ENCODE measurements at regions not wholly inside any gene's neighbourhood (a gene's known extent, or its start where the extent isn't known, plus 50 kb on each side); places are given as distances from the start of the nearest gene placed in this dataset.

DNA sequence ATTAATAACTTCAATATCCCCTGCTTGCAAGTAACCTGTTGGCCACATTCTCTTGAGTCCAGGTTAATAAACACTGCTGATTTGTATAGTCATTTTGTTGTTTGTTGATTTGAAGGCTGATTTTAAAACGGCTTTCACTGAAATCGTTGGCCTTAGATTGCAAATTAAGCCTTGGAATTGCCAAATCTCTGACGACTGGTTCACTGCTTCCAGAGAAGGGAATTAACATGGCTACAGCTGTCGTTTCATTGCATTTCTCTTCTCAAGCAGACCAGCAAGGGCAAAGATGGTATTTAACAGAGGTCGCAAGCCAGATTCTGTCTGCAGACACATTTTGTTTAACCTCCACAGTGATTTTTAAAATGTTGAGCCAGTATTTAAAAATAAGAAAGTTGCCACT is 470.9 kb downstream of the TFAP2A start:
- Histone ChIP-seq H3K4me3 (ENCODE audit: low read length) (no peak overlapping the region), H3K4me1 (ENCODE audit: control insufficient read depth, insufficient read depth, low read length) (no peaks in the 10 kb centered on the region), H3K36me3 (ENCODE audit: control insufficient read depth, insufficient read depth, low read length) (no peaks in the 10 kb centered on the region), H3K9me3 (ENCODE audit: control insufficient read depth, low read depth, low read length) (peaks cover 5% of the 10 kb centered on the region), H3K27me3 (ENCODE audit: control insufficient read depth, insufficient read depth, low read length) (no peaks in the 10 kb centered on the region), H3K27ac (ENCODE audit: low read length) (no peak overlapping the region)
- DNase-seq: no peak
- 73% methylated on average over 2 of the region's 5 CpGs for WGBS (ENCODE audit: insufficient coverage, low lambda C conversion rate)

DNA sequence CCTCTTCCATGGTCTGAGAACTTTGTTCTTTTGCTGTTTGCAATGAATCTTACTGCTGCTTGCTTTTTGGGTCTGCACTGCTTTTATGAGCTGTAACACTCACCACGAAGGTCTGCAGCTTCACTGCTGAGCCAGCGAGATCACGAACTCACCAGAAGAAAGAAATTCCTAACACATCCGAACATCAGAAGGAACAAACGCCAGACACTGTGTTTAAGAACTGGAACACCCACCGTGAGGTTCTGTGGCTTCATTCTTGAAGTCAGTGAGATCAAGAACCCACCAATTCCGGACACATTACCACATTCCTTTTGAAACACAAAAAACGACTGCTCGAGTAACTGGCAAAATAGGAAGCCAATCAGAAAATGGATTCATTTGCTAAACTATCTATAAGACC is 471.8 kb downstream of the TFAP2A start:
- Histone ChIP-seq H3K27me3 (ENCODE audit: control insufficient read depth, insufficient read depth, low read length) (no peaks in the 10 kb centered on the region), H3K4me3 (ENCODE audit: low read length) (no peak overlapping the region), H3K9me3 (ENCODE audit: control insufficient read depth, low read depth, low read length) (peaks cover 5% of the 10 kb centered on the region), H3K4me1 (ENCODE audit: control insufficient read depth, insufficient read depth, low read length) (no peaks in the 10 kb centered on the region), H3K27ac (ENCODE audit: low read length) (no peak overlapping the region), H3K36me3 (ENCODE audit: control insufficient read depth, insufficient read depth, low read length) (no peaks in the 10 kb centered on the region)
- no peak for DNase-seq
- no CpG with 5 or more reads among the region's 9 CpGs for WGBS (ENCODE audit: insufficient coverage, low lambda C conversion rate)

DNA sequence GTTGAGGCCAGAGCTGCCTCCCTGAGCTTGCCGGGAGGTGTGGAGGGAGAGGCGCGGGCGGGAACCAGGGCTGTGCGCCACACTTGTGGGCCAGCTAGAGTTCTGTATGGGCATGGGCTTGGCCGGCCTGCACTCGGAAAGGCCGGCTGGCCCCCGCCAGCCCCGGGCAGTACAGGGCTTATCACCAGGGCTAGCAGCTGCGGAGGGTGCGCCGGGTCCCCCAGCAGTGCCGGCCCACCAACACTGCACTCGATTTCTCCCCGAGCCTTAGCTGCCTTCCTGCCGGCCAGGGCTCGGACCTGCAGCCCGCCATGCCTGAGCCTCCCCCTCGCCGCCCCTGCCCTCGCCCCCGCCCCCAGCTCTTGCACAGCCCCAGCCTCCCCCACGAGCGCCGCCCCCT is 472.7 kb downstream of the TFAP2A start:
- no CpG with 5 or more reads among the region's 26 CpGs for WGBS (ENCODE audit: insufficient coverage, low lambda C conversion rate)
- DNase-seq: no peak
- Histone ChIP-seq H3K27ac (ENCODE audit: low read length) (no peak overlapping the region), H3K4me1 (ENCODE audit: control insufficient read depth, insufficient read depth, low read length) (no peaks in the 10 kb centered on the region), H3K27me3 (ENCODE audit: control insufficient read depth, insufficient read depth, low read length) (no peaks in the 10 kb centered on the region), H3K9me3 (ENCODE audit: control insufficient read depth, low read depth, low read length) (peaks cover 5% of the 10 kb centered on the region), H3K4me3 (ENCODE audit: low read length) (no peak overlapping the region), H3K36me3 (ENCODE audit: control insufficient read depth, insufficient read depth, low read length) (no peaks in the 10 kb centered on the region)

- H3K36me3 ChIP-seq (ENCODE audit: control insufficient read depth, insufficient read depth, low read length): no peaks in the 10 kb centered on the region
Measured at GRCh38 chr6:9938801-9939200, 476.1 kb downstream of the TFAP2A start.

DNA sequence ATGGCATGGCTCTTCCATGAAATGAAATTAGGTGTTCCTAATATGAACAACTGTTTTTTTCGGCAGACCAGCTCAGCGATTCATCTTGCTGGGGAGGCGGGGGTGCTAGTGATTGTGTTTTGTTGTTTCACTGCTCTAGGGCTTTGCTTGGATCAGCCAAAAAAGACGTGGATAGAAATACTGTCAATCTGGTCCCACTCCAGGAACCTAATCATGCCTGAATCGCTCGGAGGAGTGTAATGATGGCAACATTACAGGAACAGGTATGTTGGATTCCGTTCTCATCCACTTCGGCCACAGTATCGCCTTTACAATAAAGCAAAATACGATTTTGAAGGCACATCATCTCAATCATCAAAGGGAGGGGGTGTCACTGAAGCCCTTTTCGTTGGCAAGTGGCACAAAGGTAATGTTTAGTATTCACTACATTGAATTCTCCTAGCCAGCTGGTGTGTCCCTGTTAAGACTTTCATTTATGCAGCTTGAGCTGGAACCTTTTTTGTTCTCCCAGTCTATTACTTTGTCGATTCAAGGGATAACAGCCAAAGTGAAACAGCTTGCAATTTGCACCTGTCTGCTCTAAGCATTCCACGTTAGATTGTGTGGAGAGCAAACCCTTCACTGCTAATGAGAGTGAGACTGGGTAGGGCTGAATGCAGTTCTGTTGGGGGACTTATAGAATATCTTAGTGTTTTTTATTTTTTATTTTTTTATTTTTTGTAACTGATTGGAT is 477.7 kb downstream of the TFAP2A start:
- no peaks in the 10 kb centered on the region for H3K36me3 ChIP-seq (ENCODE audit: control insufficient read depth, insufficient read depth, low read length)
- peaks cover 4% of the 10 kb centered on the region for H3K9me3 ChIP-seq (ENCODE audit: control insufficient read depth, low read depth, low read length)
- H3K27ac ChIP-seq (ENCODE audit: low read length): no peak overlapping the region
- DNase-seq: no peak
- no peaks in the 10 kb centered on the region for H3K4me1 ChIP-seq (ENCODE audit: control insufficient read depth, insufficient read depth, low read length)
- no peak overlapping the region for H3K4me3 ChIP-seq (ENCODE audit: low read length)
- 60% methylated on average over 1 of the region's 13 CpGs for WGBS (ENCODE audit: insufficient coverage, low lambda C conversion rate)
- no peaks in the 10 kb centered on the region for H3K27me3 ChIP-seq (ENCODE audit: control insufficient read depth, insufficient read depth, low read length)

More at GRCh38 chr6:9938801-9939200, 476.1 kb downstream of the TFAP2A start:
- DNase-seq: no peak
- H3K4me3 ChIP-seq (ENCODE audit: low read length): no peak overlapping the region
- 86% methylated on average over 5 of the region's 7 CpGs for WGBS (ENCODE audit: insufficient coverage, low lambda C conversion rate)
- H3K27me3 ChIP-seq (ENCODE audit: control insufficient read depth, insufficient read depth, low read length): no peaks in the 10 kb centered on the region
- peaks cover 5% of the 10 kb centered on the region for H3K9me3 ChIP-seq (ENCODE audit: control insufficient read depth, low read depth, low read length)
- no peaks in the 10 kb centered on the region for H3K4me1 ChIP-seq (ENCODE audit: control insufficient read depth, insufficient read depth, low read length)
- no peak overlapping the region for H3K27ac ChIP-seq (ENCODE audit: low read length)

GRCh38 chr6:9936551-9936950 is 478.3 kb downstream of the TFAP2A start:
- no peak for DNase-seq
- Histone ChIP-seq H3K4me3 (ENCODE audit: low read length) (no peak overlapping the region), H3K36me3 (ENCODE audit: control insufficient read depth, insufficient read depth, low read length) (no peaks in the 10 kb centered on the region), H3K27ac (ENCODE audit: low read length) (no peak overlapping the region), H3K4me1 (ENCODE audit: control insufficient read depth, insufficient read depth, low read length) (no peaks in the 10 kb centered on the region), H3K27me3 (ENCODE audit: control insufficient read depth, insufficient read depth, low read length) (no peaks in the 10 kb centered on the region), H3K9me3 (ENCODE audit: control insufficient read depth, low read depth, low read length) (no peaks in the 10 kb centered on the region)
- no CpG with 5 or more reads among the region's 7 CpGs for WGBS (ENCODE audit: insufficient coverage, low lambda C conversion rate)

DNA sequence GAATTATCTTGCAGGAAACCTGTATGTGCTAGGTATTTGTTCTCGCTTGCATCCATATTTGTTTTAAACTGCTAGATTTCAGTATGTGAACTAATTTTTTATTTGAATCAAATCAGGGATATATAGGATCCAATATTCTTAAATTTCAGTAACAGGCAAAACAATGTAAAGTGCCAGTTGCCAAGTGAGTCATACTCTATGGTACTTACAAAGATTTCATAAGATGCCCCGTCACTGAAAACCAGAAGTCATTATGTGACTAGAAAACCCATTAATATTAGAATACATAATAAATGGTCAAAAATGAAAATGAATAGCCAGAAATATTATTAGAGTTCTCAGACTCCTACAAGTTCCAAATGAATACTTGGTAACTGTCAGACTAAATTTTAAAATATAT is 481.2 kb downstream of the TFAP2A start:
- no peaks in the 10 kb centered on the region for H3K4me1 ChIP-seq (ENCODE audit: control insufficient read depth, insufficient read depth, low read length)
- 79% methylated on average over 2 of the region's 2 CpGs for WGBS (ENCODE audit: insufficient coverage, low lambda C conversion rate)
- H3K9me3 ChIP-seq (ENCODE audit: control insufficient read depth, low read depth, low read length): no peaks in the 10 kb centered on the region
- DNase-seq: no peak
- no peaks in the 10 kb centered on the region for H3K36me3 ChIP-seq (ENCODE audit: control insufficient read depth, insufficient read depth, low read length)
- no peak overlapping the region for H3K4me3 ChIP-seq (ENCODE audit: low read length)
- H3K27ac ChIP-seq (ENCODE audit: low read length): no peak overlapping the region
- no peaks in the 10 kb centered on the region for H3K27me3 ChIP-seq (ENCODE audit: control insufficient read depth, insufficient read depth, low read length)

GRCh38 chr6:9927275-9927674 is 487.6 kb downstream of the TFAP2A start:
- no peaks in the 10 kb centered on the region for H3K27me3 ChIP-seq (ENCODE audit: control insufficient read depth, insufficient read depth, low read length)
- H3K27ac ChIP-seq (ENCODE audit: low read length): no peak overlapping the region
- H3K4me1 ChIP-seq (ENCODE audit: control insufficient read depth, insufficient read depth, low read length): no peaks in the 10 kb centered on the region
- no peak overlapping the region for H3K4me3 ChIP-seq (ENCODE audit: low read length)
- no CpG with 5 or more reads among the region's 1 CpG for WGBS (ENCODE audit: insufficient coverage, low lambda C conversion rate)
- no peak for DNase-seq
- H3K9me3 ChIP-seq (ENCODE audit: control insufficient read depth, low read depth, low read length): no peaks in the 10 kb centered on the region
- H3K36me3 ChIP-seq (ENCODE audit: control insufficient read depth, insufficient read depth, low read length): no peaks in the 10 kb centered on the region

DNA sequence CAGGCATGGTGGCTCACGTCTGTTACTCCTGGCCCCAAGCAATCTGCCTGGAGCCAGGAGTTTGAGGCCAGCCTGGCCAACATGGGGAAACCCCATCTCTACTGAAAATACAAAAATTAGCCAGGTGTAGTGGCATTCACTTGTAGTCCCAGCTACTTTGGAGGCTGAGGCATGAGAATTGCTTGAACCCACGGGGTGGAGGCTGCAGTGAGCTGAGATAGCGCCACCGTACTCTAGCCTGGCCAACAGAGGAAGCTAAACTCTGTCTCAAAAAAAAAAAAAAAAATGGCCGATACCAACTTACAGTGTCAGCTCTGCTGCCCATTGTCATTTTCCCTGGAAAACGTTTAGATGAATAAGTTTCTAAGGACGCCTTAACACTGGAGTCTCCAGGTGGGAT is 489.9 kb downstream of the TFAP2A start:
- no peaks in the 10 kb centered on the region for H3K36me3 ChIP-seq (ENCODE audit: control insufficient read depth, insufficient read depth, low read length)
- H3K9me3 ChIP-seq (ENCODE audit: control insufficient read depth, low read depth, low read length): no peaks in the 10 kb centered on the region
- no peak for DNase-seq
- no peak overlapping the region for H3K4me3 ChIP-seq (ENCODE audit: low read length)
- no peaks in the 10 kb centered on the region for H3K27me3 ChIP-seq (ENCODE audit: control insufficient read depth, insufficient read depth, low read length)
- no peaks in the 10 kb centered on the region for H3K4me1 ChIP-seq (ENCODE audit: control insufficient read depth, insufficient read depth, low read length)
- H3K27ac ChIP-seq (ENCODE audit: low read length): no peak overlapping the region
- no CpG with 5 or more reads among the region's 7 CpGs for WGBS (ENCODE audit: insufficient coverage, low lambda C conversion rate)

- Histone ChIP-seq H3K9me3 (ENCODE audit: control insufficient read depth, low read depth, low read length) (no peaks in the 10 kb centered on the region), H3K4me1 (ENCODE audit: control insufficient read depth, insufficient read depth, low read length) (no peaks in the 10 kb centered on the region)
Measured at GRCh38 chr6:9921366-9921765, 493.5 kb downstream of the TFAP2A start.

GRCh38 chr6:9914951-9915350 is 499.9 kb downstream of the TFAP2A start:
- Histone ChIP-seq H3K4me1 (ENCODE audit: control insufficient read depth, insufficient read depth, low read length) (no peaks in the 10 kb centered on the region), H3K9me3 (ENCODE audit: control insufficient read depth, low read depth, low read length) (no peaks in the 10 kb centered on the region), H3K4me3 (ENCODE audit: low read length) (no peak overlapping the region), H3K27me3 (ENCODE audit: control insufficient read depth, insufficient read depth, low read length) (no peaks in the 10 kb centered on the region), H3K27ac (ENCODE audit: low read length) (no peak overlapping the region), H3K36me3 (ENCODE audit: control insufficient read depth, insufficient read depth, low read length) (no peaks in the 10 kb centered on the region)
- WGBS (ENCODE audit: insufficient coverage, low lambda C conversion rate): 60% methylated on average over 1 of the region's 5 CpGs
- no peak for DNase-seq

More at GRCh38 chr6:9921366-9921765, 493.5 kb downstream of the TFAP2A start:
- Histone ChIP-seq H3K27ac (ENCODE audit: low read length) (no peak overlapping the region), H3K27me3 (ENCODE audit: control insufficient read depth, insufficient read depth, low read length) (no peaks in the 10 kb centered on the region), H3K4me3 (ENCODE audit: low read length) (no peak overlapping the region), H3K36me3 (ENCODE audit: control insufficient read depth, insufficient read depth, low read length) (no peaks in the 10 kb centered on the region)
- no CpG with 5 or more reads among the region's 3 CpGs for WGBS (ENCODE audit: insufficient coverage, low lambda C conversion rate)
- DNase-seq: no peak
